ENCODE measurements at regions not wholly inside any gene's neighbourhood (a gene's known extent, or its start where the extent isn't known, plus 50 kb on each side); places are given as distances from the start of the nearest gene placed in this dataset.

DNA sequence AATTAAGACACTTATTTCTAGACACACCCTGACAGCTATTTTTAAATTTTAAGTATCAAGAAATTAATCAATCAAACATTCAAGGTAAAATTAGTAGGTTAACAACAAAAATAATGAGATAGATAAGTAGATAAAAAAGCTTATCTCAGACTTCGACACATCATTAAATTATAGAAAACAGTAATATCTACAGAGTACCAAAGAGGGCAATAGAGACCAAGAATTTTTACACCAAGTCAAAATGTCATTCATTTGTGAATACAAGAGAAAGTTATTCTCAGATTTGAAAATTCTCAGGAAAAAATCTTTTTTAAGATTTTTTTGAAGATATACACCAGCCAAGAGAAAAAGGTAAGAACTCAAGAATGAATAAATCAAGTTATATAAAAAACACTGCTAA, 445.6 kb downstream of the ACTL7B start:
- H3K4ac ChIP-seq (ENCODE audit: low read depth, low read length), result no peak overlapping the region
- DNase-seq, result no peak
- no peak overlapping the region for H3K27ac Mint-ChIP-seq
- H2BK15ac ChIP-seq (ENCODE audit: low read depth, low read length), result no peak overlapping the region
- no peak overlapping the region for H3T11ph ChIP-seq (ENCODE audit: low read length)
- no peaks in the 10 kb centered on the region for H3K9me3 Mint-ChIP-seq
- H4K91ac ChIP-seq (ENCODE audit: insufficient read length, low read depth, low read length), result no peak overlapping the region
- H2BK120ac ChIP-seq (ENCODE audit: low read depth, low read length, poor library complexity, severe bottlenecking), result no peak overlapping the region
- no peak overlapping the region for H4K5ac ChIP-seq (ENCODE audit: insufficient read length, low read depth, low read length)
- no peaks in the 10 kb centered on the region for H3K27me3 Mint-ChIP-seq (ENCODE audit: low read depth)
- no peak overlapping the region for H3K4me3 Mint-ChIP-seq
- no peak overlapping the region for H2BK20ac ChIP-seq (ENCODE audit: low read depth, low read length, poor library complexity, severe bottlenecking)
- H3K4me1 ChIP-seq (ENCODE audit: insufficient read depth, low read length), result no peaks in the 10 kb centered on the region
- TF ChIP-seq, protein P1, sequence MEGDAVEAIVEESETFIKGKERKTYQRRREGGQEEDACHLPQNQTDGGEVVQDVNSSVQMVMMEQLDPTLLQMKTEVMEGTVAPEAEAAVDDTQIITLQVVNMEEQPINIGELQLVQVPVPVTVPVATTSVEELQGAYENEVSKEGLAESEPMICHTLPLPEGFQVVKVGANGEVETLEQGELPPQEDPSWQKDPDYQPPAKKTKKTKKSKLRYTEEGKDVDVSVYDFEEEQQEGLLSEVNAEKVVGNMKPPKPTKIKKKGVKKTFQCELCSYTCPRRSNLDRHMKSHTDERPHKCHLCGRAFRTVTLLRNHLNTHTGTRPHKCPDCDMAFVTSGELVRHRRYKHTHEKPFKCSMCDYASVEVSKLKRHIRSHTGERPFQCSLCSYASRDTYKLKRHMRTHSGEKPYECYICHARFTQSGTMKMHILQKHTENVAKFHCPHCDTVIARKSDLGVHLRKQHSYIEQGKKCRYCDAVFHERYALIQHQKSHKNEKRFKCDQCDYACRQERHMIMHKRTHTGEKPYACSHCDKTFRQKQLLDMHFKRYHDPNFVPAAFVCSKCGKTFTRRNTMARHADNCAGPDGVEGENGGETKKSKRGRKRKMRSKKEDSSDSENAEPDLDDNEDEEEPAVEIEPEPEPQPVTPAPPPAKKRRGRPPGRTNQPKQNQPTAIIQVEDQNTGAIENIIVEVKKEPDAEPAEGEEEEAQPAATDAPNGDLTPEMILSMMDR (conservative IDR thresholded peaks at IDR 0.05), result no peak
- no peak overlapping the region for H2BK5ac ChIP-seq (ENCODE audit: insufficient read length, low read length)
- H3K23ac ChIP-seq (ENCODE audit: insufficient read length, low read depth, low read length), result no peak overlapping the region
- H3K27ac ChIP-seq (ENCODE audit: insufficient read length, low read depth, low read length), result no peak overlapping the region
- H2AFZ ChIP-seq (ENCODE audit: low read length), result no peak overlapping the region
- H3K23me2 ChIP-seq (ENCODE audit: insufficient read length, low read depth, low read length, poor library complexity, severe bottlenecking), result no peaks in the 10 kb centered on the region
- H4K20me1 ChIP-seq (ENCODE audit: control insufficient read depth, insufficient read depth, insufficient read length), result no peaks in the 10 kb centered on the region
- H3K27me3 ChIP-seq (ENCODE audit: insufficient read depth, low read length), result no peaks in the 10 kb centered on the region
- no peak overlapping the region for H3K9ac ChIP-seq (ENCODE audit: extremely low read depth, insufficient read length, low read length)
- 0 out of 4 replicates have a peak, but pooled peaks cover 0 to 2% of the 10 kb centered on the region in 2 experiments for H3K4me1 Mint-ChIP-seq
- no peaks in the 10 kb centered on the region for H3K9me3 ChIP-seq (ENCODE audit: control insufficient read depth, low read depth, low read length)
- H3K79me1 ChIP-seq (ENCODE audit: insufficient read depth, low read depth, low read length, poor library complexity, severe bottlenecking), result no peaks in the 10 kb centered on the region
- H3K56ac ChIP-seq (ENCODE audit: insufficient read length, low read depth, low read length), result no peak overlapping the region
- no peak overlapping the region for H3K14ac ChIP-seq (ENCODE audit: insufficient read depth, low read length)
- H2BK12ac ChIP-seq (ENCODE audit: insufficient read length, low read depth, low read length), result no peak overlapping the region
- H3K79me2 ChIP-seq (ENCODE audit: insufficient read depth, low read length), result no peaks in the 10 kb centered on the region
- no peak overlapping the region for H4K8ac ChIP-seq (replicated peaks; ENCODE audit: insufficient read length, low read depth, low read length)
- no CpG with 5 or more reads among the region's 1 CpG for WGBS (ENCODE audit: extremely low coverage, insufficient read length, low lambda C conversion rate)
- no peak overlapping the region for H3K4me2 ChIP-seq (ENCODE audit: insufficient read depth, insufficient read length, low read length)
- H3K36me3 Mint-ChIP-seq (ENCODE audit: insufficient read depth in 1 of 3, low read depth in 3 of 3), result no peaks in the 10 kb centered on the region
- H2AK5ac ChIP-seq (ENCODE audit: insufficient read length, low read length), result no peak overlapping the region
- no peak overlapping the region for H3K18ac ChIP-seq (ENCODE audit: insufficient read length, low read depth, low read length)
